GM12878 (cell line): ENCODE measurements at regions not wholly inside any gene's neighbourhood (a gene's known extent, or its start where the extent isn't known, plus 50 kb on each side); places are given as distances from the start of the nearest gene placed in this dataset.

Experiments used
- ATAC-seq: fragments of 200-7000 bp; cut with Tn5 transposase; 3 replicates; pipeline ENCODE4 v1.9.1; 2020; ENCODE audit warnings: mild to moderate bottlenecking, moderate library complexity
- BruUV-seq: library from RNA; stranded (reverse); fragments of 400-500 nt; replicated peaks from 2 replicates; lab custom pipeline; 2021; lab: Mats Ljungman, UMichigan
- CTCF ChIA-PET: fragments of 300-600 bp; sonication (Branson Sonifier 250); formaldehyde crosslinking; extraction: SDS; loops from one replicate; lab custom pipeline; 2021; ENCODE audit warnings: inconsistent platforms; lab: Yijun Ruan, JAX
- POLR2A ChIA-PET: fragments of 350-600 bp; formaldehyde crosslinking; extraction: SDS; loops from one replicate; lab custom pipeline; 2021; ENCODE audit warnings: inconsistent platforms; lab: Charles Lee
- RAD21 ChIA-PET: fragments of 300-600 bp; sonication (Branson Sonifier 250); formaldehyde crosslinking; loops from one replicate; lab custom pipeline; 2023; ENCODE audit warnings: antibody characterized with exemption; ENCODE audit not compliant: unreplicated experiment; lab: Charles Lee
- SMC1A ChIA-PET: fragments of 300-600 bp; sonication (Branson Sonifier 250); formaldehyde crosslinking; loops from one replicate; lab custom pipeline; 2023; ENCODE audit not compliant: unreplicated experiment, uncharacterized antibody; lab: Charles Lee
- DNase-seq: peaks from one replicate; pipeline ENCODE4 v3.0.0-alpha.2; 2011; ENCODE audit warnings: low read depth, low spot score
- FAIRE-seq: peaks from 3 replicates; lab custom pipeline; 2011; peaks lifted over from hg19 to GRCh38; lab: Jason Lieb, UNC
- H2AFZ ChIP-seq: 2 replicates; pipeline ENCODE4 v1.6.0; 2011; ENCODE audit warnings: low read depth, low read length, control low read depth; ENCODE audit not compliant: control insufficient read depth
- H3K27ac ChIP-seq: 2 replicates; pipeline ENCODE4 v1.5.1; 2011; ENCODE audit warnings: control low read depth; ENCODE audit not compliant: control insufficient read depth, insufficient read depth
- H3K27me3 ChIP-seq, 2 experiments: replicated peaks in 1 of 2; 2 replicates each; pipeline versions ENCODE4 v1.6.0 to v1.6.1; 2011; ENCODE audit warnings: low read length in 1 of 2; ENCODE audit not compliant: control insufficient read depth in 2 of 2, insufficient read depth in 2 of 2
- H3K36me3 ChIP-seq, 2 experiments: 2 replicates each; pipeline ENCODE4 v1.5.1; 2011; ENCODE audit warnings: low read length in 1 of 2; ENCODE audit not compliant: control insufficient read depth in 2 of 2, insufficient read depth in 2 of 2
- H3K4me1 ChIP-seq: 2 replicates; pipeline ENCODE4 v1.6.1; 2011; ENCODE audit warnings: mild to moderate bottlenecking, low read length, moderate library complexity, mixed read lengths; ENCODE audit not compliant: control insufficient read depth, insufficient read depth
- H3K4me2 ChIP-seq: 2 replicates; pipeline ENCODE4 v1.6.0; 2011; ENCODE audit warnings: control low read depth; ENCODE audit not compliant: control insufficient read depth, insufficient read depth
- H3K4me3 ChIP-seq: fragments of 200-600 bp; sonication (generic); 2 replicates; pipeline ENCODE4 v1.5.1; 2016
- H3K79me2 ChIP-seq: 2 replicates; pipeline ENCODE4 v1.6.0; 2011; ENCODE audit warnings: low read length; ENCODE audit not compliant: control insufficient read depth, insufficient read depth
- H3K9ac ChIP-seq: 2 replicates; pipeline ENCODE4 v1.8.0; 2011; ENCODE audit warnings: low read length, control low read depth, mixed read lengths; ENCODE audit not compliant: control insufficient read depth, insufficient read depth
- H3K9me3 ChIP-seq: replicated peaks from 3 replicates; pipeline ENCODE4 v1.5.1; 2011; ENCODE audit warnings: mild to moderate bottlenecking, low read length; ENCODE audit not compliant: control insufficient read depth, insufficient read depth
- H4K20me1 ChIP-seq: 2 replicates; pipeline ENCODE4 v1.6.0; 2011; ENCODE audit not compliant: control insufficient read depth, insufficient read depth
- BACH1 ChIP-seq: fragments of 450-650 bp; IDR thresholded peaks from 2 replicates; pipeline ENCODE4 v1.6.1; 2017; ENCODE audit warnings: mild to moderate bottlenecking, borderline replicate concordance
- BHLHE40 ChIP-seq, 2 experiments: fragments of 450-650 bp in 1 of 2; IDR thresholded peaks; 2 replicates each; pipeline ENCODE4 v1.6.1; 2011 to 2017; ENCODE audit warnings: low read depth in 2 of 2, borderline replicate concordance in 1 of 2, improper control_type of control experiment in 1 of 2, low read length in 1 of 2, mild to moderate bottlenecking in 1 of 2
- CHD4 ChIP-seq: fragments of 200-600 bp; sonication (generic); IDR thresholded peaks from 2 replicates; pipeline ENCODE4 v1.6.1; 2016; ENCODE audit warnings: mild to moderate bottlenecking
- CREM ChIP-seq: IDR thresholded peaks from 2 replicates; pipeline ENCODE4 v1.6.1; 2014; ENCODE audit warnings: antibody characterized with exemption, low read depth
- EED ChIP-seq: sonication (generic); IDR thresholded peaks from 2 replicates; pipeline ENCODE4 v1.6.1; 2016; ENCODE audit warnings: antibody characterized with exemption, low read depth
- EP300 ChIP-seq, 2 experiments: fragments of 150-350 bp in 1 of 2; IDR thresholded peaks; 2 replicates each; pipeline ENCODE4 v1.6.1; 2011 to 2012; ENCODE audit warnings: low read depth in 2 of 2, low read length in 2 of 2, borderline replicate concordance in 1 of 2, improper control_type of control experiment in 1 of 2, inconsistent platforms in 1 of 2; ENCODE audit not compliant: control insufficient read depth in 1 of 2
- MYB ChIP-seq: fragments of 150-350 bp; IDR thresholded peaks from 2 replicates; pipeline ENCODE4 v1.6.1; 2014; ENCODE audit warnings: mild to moderate bottlenecking, low read depth, low read length, borderline replicate concordance
- NKRF ChIP-seq: fragments of 450-650 bp; conservative IDR thresholded peaks from 2 replicates; pipeline ENCODE4 v1.6.1; 2017; ENCODE audit warnings: mild to moderate bottlenecking, moderate library complexity
- SIN3A ChIP-seq: IDR thresholded peaks from 2 replicates; pipeline ENCODE4 v1.6.1; 2012; ENCODE audit warnings: low read depth, low read length, improper control_type of control experiment
- SMC3 ChIP-seq: IDR thresholded peaks from 2 replicates; pipeline ENCODE4 v1.6.1; 2011; ENCODE audit warnings: low read length, improper control_type of control experiment, borderline replicate concordance
- SREBF2 ChIP-seq: IDR thresholded peaks from 2 replicates; pipeline ENCODE4 v1.6.1; 2012; ENCODE audit warnings: mild to moderate bottlenecking, low read length
- TBL1XR1 ChIP-seq: IDR thresholded peaks from 2 replicates; pipeline ENCODE4 v1.6.1; 2012; ENCODE audit warnings: low read depth, low read length, improper control_type of control experiment
- TCF7 ChIP-seq: IDR thresholded peaks from 2 replicates; pipeline ENCODE4 v1.6.1; 2014; ENCODE audit warnings: antibody characterized with exemption, borderline replicate concordance
- WRNIP1 ChIP-seq: IDR thresholded peaks from 2 replicates; pipeline ENCODE4 v1.6.1; 2011; ENCODE audit warnings: low read depth, low read length, improper control_type of control experiment, borderline replicate concordance
- YBX1 ChIP-seq: fragments of 450-650 bp; IDR thresholded peaks from 2 replicates; pipeline ENCODE4 v1.6.1; 2016; ENCODE audit warnings: antibody characterized with exemption
- ZNF217 ChIP-seq: fragments of 450-650 bp; IDR thresholded peaks from 2 replicates; pipeline ENCODE4 v1.6.1; 2017; ENCODE audit warnings: antibody characterized with exemption, mild to moderate bottlenecking
- ZNF592 ChIP-seq: fragments of 450-650 bp; IDR thresholded peaks from 2 replicates; pipeline ENCODE4 v1.6.1; 2017; ENCODE audit warnings: mild to moderate bottlenecking, moderate library complexity
- WGBS: methylation state at CpG from one replicate; pipeline ENCODE4 v1.1.6; 2016; ENCODE audit warnings: low lambda C conversion rate; ENCODE audit not compliant: insufficient replicate concordance, insufficient coverage; ENCODE audit errors: missing lambda C conversion rate; 5-methylcytosine and 5-hydroxymethylcytosine counted together
- in situ Hi-C: fragments of 300-500 bp; cut with MboI; formaldehyde crosslinking; loops from 9 replicates; pipeline ENCODE4 v1.14.3; 2018; ENCODE audit warnings: mixed read lengths
- intact Hi-C: fragments of 100-400 bp; cut with micrococcal nuclease; formaldehyde crosslinking; loops from one replicate; pipeline ENCODE4 v1.14.2; 2022; ENCODE audit not compliant: unreplicated experiment
- TF ChIP-seq, protein P1 (sequence below): fragments of 450-650 bp; IDR thresholded peaks from 2 replicates; pipeline ENCODE4 v1.6.1; 2017; ENCODE audit warnings: borderline replicate concordance

GRCh38 chr9:11973011-11973410, 720.2 kb upstream of the TYRP1 start:
- BruUV-seq = no TSS peak
- H3K9ac ChIP-seq = no peak overlapping the region
- FAIRE-seq (no peak), ATAC-seq (no peak), DNase-seq (no peak)
- no peak overlapping the region for H3K4me3 ChIP-seq
- ChIA-PET POLR2A (no interaction called here), CTCF (interaction anchor here (1.4 kb wide), 1 partner anchor 10 kb away, joined by 4 read pairs; no protein-coding TSS in a partner anchor), RAD21 (no interaction called here), SMC1A (no interaction called here)
- WGBS = 0% methylated on average over 1 of the region's 1 CpG
- H3K36me3 ChIP-seq = no peaks in the 10 kb centered on the region
- H3K4me2 ChIP-seq = no peak overlapping the region
- in situ Hi-C loops (no loop called here), intact Hi-C loops (no loop called here)
- no peaks in the 10 kb centered on the region for H4K20me1 ChIP-seq
- H3K4me1 ChIP-seq = no peaks in the 10 kb centered on the region
- no peak overlapping the region for H2AFZ ChIP-seq
- no peaks in the 10 kb centered on the region for H3K79me2 ChIP-seq
- H3K9me3 ChIP-seq = no peaks in the 10 kb centered on the region
- no peak overlapping the region for H3K27ac ChIP-seq
- H3K27me3 ChIP-seq = no peaks in the 10 kb centered on the region
- no peak for TF ChIP-seq TBL1XR1
- TF ChIP-seq, protein P1, sequence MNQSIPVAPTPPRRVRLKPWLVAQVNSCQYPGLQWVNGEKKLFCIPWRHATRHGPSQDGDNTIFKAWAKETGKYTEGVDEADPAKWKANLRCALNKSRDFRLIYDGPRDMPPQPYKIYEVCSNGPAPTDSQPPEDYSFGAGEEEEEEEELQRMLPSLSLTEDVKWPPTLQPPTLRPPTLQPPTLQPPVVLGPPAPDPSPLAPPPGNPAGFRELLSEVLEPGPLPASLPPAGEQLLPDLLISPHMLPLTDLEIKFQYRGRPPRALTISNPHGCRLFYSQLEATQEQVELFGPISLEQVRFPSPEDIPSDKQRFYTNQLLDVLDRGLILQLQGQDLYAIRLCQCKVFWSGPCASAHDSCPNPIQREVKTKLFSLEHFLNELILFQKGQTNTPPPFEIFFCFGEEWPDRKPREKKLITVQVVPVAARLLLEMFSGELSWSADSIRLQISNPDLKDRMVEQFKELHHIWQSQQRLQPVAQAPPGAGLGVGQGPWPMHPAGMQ = no peak
- no peak for TF ChIP-seq SIN3A
- TF ChIP-seq ZNF217 = no peak
- TF ChIP-seq ZNF592 = no peak
- TF ChIP-seq CHD4 = no peak
- TF ChIP-seq WRNIP1 = no peak
- no peak for TF ChIP-seq MYB
- no peak for TF ChIP-seq SREBF2
- no peak for TF ChIP-seq SMC3
- TF ChIP-seq EP300 (IDR thresholded peaks at IDR 0.05; ENCODE audit: borderline replicate concordance in 1 of 2, control insufficient read depth in 1 of 2, low read depth in 2 of 2, low read length in 2 of 2) = no peak
- TF ChIP-seq CREM = no peak
- no peak for TF ChIP-seq TCF7
- TF ChIP-seq BHLHE40 (IDR thresholded peaks at IDR 0.05; ENCODE audit: borderline replicate concordance in 1 of 2, low read depth in 2 of 2, low read length in 1 of 2) = no peak
- no peak for TF ChIP-seq EED
- TF ChIP-seq YBX1 = no peak
- TF ChIP-seq NKRF = no peak
- no peak for TF ChIP-seq BACH1
